Left lung (tissue), 4 donors: ENCODE measurements at regions not wholly inside any gene's neighbourhood (a gene's known extent, or its start where the extent isn't known, plus 50 kb on each side); places are given as distances from the start of the nearest gene placed in this dataset.

Experiments used
- ATAC-seq: fragments of 200-7000 bp; cut with Tn5 transposase; one replicate; pipeline ENCODE4 v1.9.1; 2020; ENCODE audit warnings: moderate library complexity
- DNase-seq, 4 donors: peaks; one replicate each; pipeline ENCODE4 v3.0.0-alpha.2; 2013 to 2020
- H3K27ac ChIP-seq, 2 donors: fragments of 200-600 bp; sonication (generic) in 1 of 2; one replicate each; pipeline versions ENCODE4 v1.5.0 to v1.8.0; 2020 to 2021
- H3K27me3 ChIP-seq, 2 donors: fragments of 200-600 bp; sonication (generic) in 1 of 2; one replicate each; pipeline versions ENCODE4 v1.5.0 to v1.8.0; 2020 to 2021
- H3K36me3 ChIP-seq, 2 donors: fragments of 200-600 bp; sonication (generic) in 1 of 2; one replicate each; pipeline versions ENCODE4 v1.5.0 to v1.8.0; 2020 to 2021
- H3K4me1 ChIP-seq, 2 donors: fragments of 200-600 bp; one replicate each; pipeline ENCODE4 v1.8.0; 2021
- H3K4me3 ChIP-seq, 2 donors: fragments of 200-600 bp; sonication (generic) in 1 of 2; one replicate each; pipeline versions ENCODE4 v1.5.0 to v1.8.0; 2020 to 2021; ENCODE audit warnings: mild to moderate bottlenecking in 1 of 2
- H3K9me3 ChIP-seq, 2 donors: fragments of 200-600 bp; sonication (generic) in 1 of 2; one replicate each; pipeline versions ENCODE4 v1.5.0 to v1.8.0; 2020 to 2021
- intact Hi-C, 2 donors: fragments of 100-400 bp; cut with DNase I; formaldehyde crosslinking; loops; one replicate each; pipeline versions ENCODE4 v1.11.2 to v1.14.2; 2022
- TF ChIP-seq, protein P1 (sequence below), 2 donors: fragments of 200-600 bp; sonication (generic) in 1 of 2; IDR thresholded peaks; one replicate each; pipeline versions ENCODE4 v1.5.0 to v1.8.0; 2021; ENCODE audit warnings: antibody characterized with exemption in 2 of 2
- donor health status: DM: no; HTN: yes; CAD: no.
- donor health status: DM: no; HTN: no; CAD: no.

DNA sequence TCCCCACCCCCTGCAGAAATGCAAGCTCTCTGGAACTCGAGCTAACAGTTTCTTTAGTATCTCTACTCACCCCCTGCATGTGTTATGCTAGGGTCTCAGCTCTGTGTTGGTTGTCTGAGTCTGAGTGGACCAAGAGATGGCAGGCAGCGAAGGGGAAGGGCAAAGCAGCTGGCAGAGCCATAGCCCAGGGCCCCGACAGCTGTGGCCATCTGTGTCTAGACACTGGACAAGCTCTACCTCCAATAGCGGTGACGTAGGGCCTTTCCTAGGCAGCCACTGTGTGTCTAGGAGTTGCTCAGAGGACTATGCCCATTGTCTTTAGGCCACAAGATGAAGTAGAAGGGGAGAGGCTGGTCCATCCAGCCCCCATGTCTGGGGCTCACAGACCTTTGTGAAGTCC is 79.2 kb downstream of the EFNB1 start:
- Histone ChIP-seq H3K4me1 (no peaks in the 10 kb centered on the region), H3K9me3 (no peaks in the 10 kb centered on the region), H3K36me3 (no peaks in the 10 kb centered on the region), H3K4me3 (no peak overlapping the region), H3K27ac (no peak overlapping the region), H3K27me3 (peaks cover 4 to 8% of the 10 kb centered on the region in 2 donors)
- TF ChIP-seq, protein P1, sequence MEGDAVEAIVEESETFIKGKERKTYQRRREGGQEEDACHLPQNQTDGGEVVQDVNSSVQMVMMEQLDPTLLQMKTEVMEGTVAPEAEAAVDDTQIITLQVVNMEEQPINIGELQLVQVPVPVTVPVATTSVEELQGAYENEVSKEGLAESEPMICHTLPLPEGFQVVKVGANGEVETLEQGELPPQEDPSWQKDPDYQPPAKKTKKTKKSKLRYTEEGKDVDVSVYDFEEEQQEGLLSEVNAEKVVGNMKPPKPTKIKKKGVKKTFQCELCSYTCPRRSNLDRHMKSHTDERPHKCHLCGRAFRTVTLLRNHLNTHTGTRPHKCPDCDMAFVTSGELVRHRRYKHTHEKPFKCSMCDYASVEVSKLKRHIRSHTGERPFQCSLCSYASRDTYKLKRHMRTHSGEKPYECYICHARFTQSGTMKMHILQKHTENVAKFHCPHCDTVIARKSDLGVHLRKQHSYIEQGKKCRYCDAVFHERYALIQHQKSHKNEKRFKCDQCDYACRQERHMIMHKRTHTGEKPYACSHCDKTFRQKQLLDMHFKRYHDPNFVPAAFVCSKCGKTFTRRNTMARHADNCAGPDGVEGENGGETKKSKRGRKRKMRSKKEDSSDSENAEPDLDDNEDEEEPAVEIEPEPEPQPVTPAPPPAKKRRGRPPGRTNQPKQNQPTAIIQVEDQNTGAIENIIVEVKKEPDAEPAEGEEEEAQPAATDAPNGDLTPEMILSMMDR (IDR thresholded peaks at IDR 0.05): no peak
- ATAC-seq (no peak), DNase-seq (no peak)
- intact Hi-C loops: no loop called here

DNA sequence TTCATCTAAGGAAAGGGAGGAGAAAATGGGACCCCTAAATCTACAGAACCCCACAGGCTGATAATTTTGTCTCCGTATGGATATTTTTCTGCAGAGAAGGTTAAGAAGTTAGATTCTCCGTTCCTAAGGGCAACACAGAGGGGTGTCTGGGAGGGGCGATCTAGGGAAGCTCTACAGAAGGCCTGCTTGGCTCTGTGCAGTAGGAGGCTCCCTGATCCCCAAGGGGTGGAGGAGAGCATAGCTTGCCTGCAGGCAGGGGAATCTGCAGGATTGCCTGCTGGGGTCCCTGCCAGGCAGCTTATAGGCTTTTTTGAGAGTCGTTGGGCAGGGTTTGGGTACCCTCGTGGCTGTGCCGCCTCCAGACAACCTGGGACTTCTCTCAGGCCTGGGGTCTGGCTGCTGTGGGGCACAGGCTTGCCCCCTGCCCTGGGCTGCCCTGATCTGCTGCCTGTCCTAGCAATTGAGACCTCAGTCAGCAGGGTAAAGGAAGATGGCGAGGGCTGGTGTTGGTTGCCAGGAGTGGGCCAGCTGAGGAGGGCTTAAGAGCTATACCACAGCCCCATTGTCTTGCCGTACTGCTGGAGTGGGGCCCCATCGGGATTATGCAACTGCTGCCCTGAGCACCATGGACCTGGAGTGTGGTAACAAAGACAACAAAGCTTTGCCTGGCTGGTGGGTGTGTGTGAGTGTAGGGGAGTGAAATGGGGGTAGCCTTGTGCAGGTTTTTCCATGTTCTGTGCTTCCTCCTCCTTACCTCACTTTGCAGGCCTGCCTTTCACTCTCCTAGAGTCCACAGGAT is 74.1 kb downstream of the EFNB1 start:
- no peak overlapping the region for H3K27ac ChIP-seq
- intact Hi-C loops: no loop called here

DNA sequence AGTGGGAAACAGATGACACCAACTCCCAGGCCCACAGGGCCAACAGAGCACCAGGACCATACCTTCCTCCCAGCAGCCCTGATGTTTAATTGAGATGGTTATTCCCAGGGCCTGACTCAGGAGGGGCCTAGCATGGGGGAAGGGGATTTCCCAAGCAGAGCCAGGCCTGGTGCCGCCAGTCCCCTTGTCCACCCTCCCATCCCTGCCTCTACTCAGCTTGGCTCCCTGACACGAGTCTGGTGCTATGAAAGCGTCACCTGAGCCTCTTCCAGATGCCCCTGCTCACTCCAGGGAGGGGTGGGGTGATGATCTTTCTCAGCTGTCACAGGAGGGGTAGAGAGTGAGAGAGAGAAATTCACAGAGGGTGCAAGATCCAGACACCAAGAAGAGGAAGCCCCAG is 72.7 kb downstream of the EFNB1 start:
- Histone ChIP-seq H3K9me3 (no peaks in the 10 kb centered on the region), H3K27ac (no peak overlapping the region)
- intact Hi-C loops: no loop called here

More for the DNA sequence above, 74.1 kb downstream of the EFNB1 start:
- H3K36me3 ChIP-seq: no peaks in the 10 kb centered on the region
- ATAC-seq (no peak), DNase-seq (no peak)
- H3K27me3 ChIP-seq: no peaks in the 10 kb centered on the region
- H3K4me1 ChIP-seq: no peaks in the 10 kb centered on the region
- no peak overlapping the region for H3K4me3 ChIP-seq
- no peaks in the 10 kb centered on the region for H3K9me3 ChIP-seq
- TF ChIP-seq, protein P1 (IDR thresholded peaks at IDR 0.05): no peak

DNA sequence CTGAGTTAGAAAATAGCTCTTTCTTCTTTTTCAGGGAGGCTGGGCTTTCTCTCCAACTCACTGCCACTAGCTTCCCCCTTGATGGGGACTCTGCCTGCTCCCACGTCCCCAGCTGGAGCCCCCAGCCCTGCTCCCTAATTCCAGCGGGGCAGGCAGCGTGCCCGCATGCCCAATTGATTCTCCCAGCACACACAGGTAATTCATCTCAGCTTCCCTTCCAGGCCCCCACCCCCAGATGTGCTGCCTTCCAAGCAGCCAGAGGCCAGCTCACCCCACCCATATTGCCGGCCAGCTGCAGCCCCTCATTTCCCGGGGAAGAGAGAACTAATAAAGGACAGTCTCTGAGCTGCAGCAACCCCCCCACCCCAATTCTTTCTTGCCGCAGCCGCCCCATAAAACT is 69.8 kb downstream of the EFNB1 start:
- no peak overlapping the region for H3K4me3 ChIP-seq
- H3K27ac ChIP-seq: no peak overlapping the region
- DNase-seq (no peak), ATAC-seq (no peak)
- peaks cover 7 to 15% of the 10 kb centered on the region in 2 donors for H3K4me1 ChIP-seq
- H3K36me3 ChIP-seq: no peaks in the 10 kb centered on the region
- TF ChIP-seq, protein P1 (IDR thresholded peaks at IDR 0.05): no peak
- no peaks in the 10 kb centered on the region for H3K27me3 ChIP-seq
- no peaks in the 10 kb centered on the region for H3K9me3 ChIP-seq
- intact Hi-C loops: no loop called here

More for the DNA sequence above, 72.7 kb downstream of the EFNB1 start:
- H3K36me3 ChIP-seq: no peaks in the 10 kb centered on the region
- no peaks in the 10 kb centered on the region for H3K27me3 ChIP-seq
- H3K4me1 ChIP-seq: no peaks in the 10 kb centered on the region
- TF ChIP-seq, protein P1 (IDR thresholded peaks at IDR 0.05): no peak
- no peak overlapping the region for H3K4me3 ChIP-seq
- ATAC-seq: no peak
- no peak for DNase-seq

DNA sequence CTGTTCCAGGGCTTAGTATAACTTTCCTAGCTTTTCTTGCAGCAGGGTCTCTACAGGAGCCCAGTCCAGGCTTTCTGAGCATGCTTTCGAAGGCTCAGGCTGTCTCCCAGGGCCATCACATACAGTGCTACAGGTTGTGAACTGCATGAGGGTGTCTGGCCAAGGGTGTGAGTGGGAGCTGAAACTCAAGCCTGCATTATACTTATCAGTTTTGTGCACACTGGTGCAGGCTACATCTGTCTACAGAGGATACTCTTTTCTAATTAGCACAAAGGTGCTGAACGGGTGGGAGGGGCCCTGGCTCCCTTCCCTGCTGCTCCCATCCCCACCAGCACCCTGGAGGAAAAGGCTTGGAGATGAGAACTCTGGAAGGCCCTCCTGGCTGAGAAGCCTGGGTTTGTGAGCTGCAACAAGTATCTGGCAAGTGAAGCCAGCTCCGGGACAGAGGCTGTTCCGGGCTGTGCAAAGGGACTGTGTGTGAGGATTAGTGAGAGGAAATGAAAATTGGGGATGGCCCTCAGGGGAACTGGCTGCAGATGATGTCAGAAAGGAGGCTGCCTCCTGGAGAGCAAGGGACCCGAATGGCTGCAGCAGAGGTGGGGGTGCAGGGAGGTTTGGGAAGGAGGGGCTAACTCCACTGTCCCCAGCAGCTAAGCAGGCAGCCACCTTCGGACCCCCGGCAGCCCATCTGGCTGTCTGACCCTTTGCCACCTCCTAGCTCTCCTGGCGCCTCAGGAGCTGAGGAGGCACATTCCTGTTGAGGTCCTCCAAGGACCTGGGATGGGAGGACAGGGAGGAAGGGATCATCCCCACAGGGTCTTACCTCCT is 68.5 kb downstream of the EFNB1 start:
- intact Hi-C loops: no loop called here
- no peak for ATAC-seq

More for the DNA sequence above, 68.5 kb downstream of the EFNB1 start:
- H3K27me3 ChIP-seq: no peaks in the 10 kb centered on the region
- peaks cover 7 to 16% of the 10 kb centered on the region in 2 donors for H3K4me1 ChIP-seq
- no peaks in the 10 kb centered on the region for H3K36me3 ChIP-seq
- TF ChIP-seq, protein P1 (IDR thresholded peaks at IDR 0.05): no peak
- DNase-seq: no peak
- H3K9me3 ChIP-seq: no peaks in the 10 kb centered on the region
- H3K4me3 ChIP-seq: no peak overlapping the region
- H3K27ac ChIP-seq: no peak overlapping the region
